IMR-90 (cell line): ENCODE measurements at regions not wholly inside any gene's neighbourhood (a gene's known extent, or its start where the extent isn't known, plus 50 kb on each side); places are given as distances from the start of the nearest gene placed in this dataset.
"Not testable (repeated sequence)": the region's sequence is repeated elsewhere in the genome, so short reads cannot be mapped to it uniquely, and the experiment has no call there.

Source experiments
- BHLHE40 ChIP-seq: fragments of 150-350 bp; IDR thresholded peaks from 2 replicates; pipeline ENCODE4 v1.6.1; 2016; ENCODE audit warnings: mild to moderate bottlenecking, low read depth, low read length
- CEBPB ChIP-seq: IDR thresholded peaks from 2 replicates; pipeline ENCODE4 v1.6.1; 2012; ENCODE audit warnings: low read depth, low read length, improper control_type of control experiment
- CHD1 ChIP-seq: IDR thresholded peaks from 2 replicates; pipeline ENCODE4 v1.6.1; 2012; ENCODE audit warnings: low read depth, low read length, improper control_type of control experiment
- CTCF ChIP-seq: conservative IDR thresholded peaks from 2 replicates; pipeline ENCODE4 v1.5.1; 2012; ENCODE audit warnings: mild to moderate bottlenecking, low read depth, low read length, improper control_type of control experiment
- MAFK ChIP-seq: IDR thresholded peaks from 2 replicates; pipeline ENCODE4 v1.6.1; 2012; ENCODE audit warnings: low read depth, low read length, improper control_type of control experiment
- MAZ ChIP-seq: IDR thresholded peaks from 2 replicates; pipeline ENCODE4 v1.6.1; 2012; ENCODE audit warnings: low read depth, mild to moderate bottlenecking, low read length, improper control_type of control experiment, moderate library complexity, borderline replicate concordance
- POLR2A ChIP-seq: IDR thresholded peaks from 2 replicates; pipeline ENCODE4 v1.6.1; 2012; ENCODE audit warnings: mild to moderate bottlenecking, low read depth, low read length
- RCOR1 ChIP-seq: IDR thresholded peaks from 2 replicates; pipeline ENCODE4 v1.6.1; 2012; ENCODE audit warnings: mild to moderate bottlenecking, low read length, improper control_type of control experiment; ENCODE audit not compliant: insufficient replicate concordance
- RFX5 ChIP-seq: IDR thresholded peaks from 2 replicates; pipeline ENCODE4 v1.8.0; 2012; ENCODE audit warnings: low read depth, mild to moderate bottlenecking, low read length, moderate library complexity
- SMC3 ChIP-seq: fragments of 150-350 bp; IDR thresholded peaks from 2 replicates; pipeline ENCODE4 v1.6.1; 2016; ENCODE audit warnings: low read depth, mild to moderate bottlenecking, antibody characterized with exemption, low read length, moderate library complexity
- TF ChIP-seq, protein P1 (sequence below): fragments of 150-350 bp; IDR thresholded peaks from 2 replicates; pipeline ENCODE4 v1.6.1; 2016; ENCODE audit warnings: low read depth, mild to moderate bottlenecking, low read length, moderate library complexity, borderline replicate concordance

DNA sequence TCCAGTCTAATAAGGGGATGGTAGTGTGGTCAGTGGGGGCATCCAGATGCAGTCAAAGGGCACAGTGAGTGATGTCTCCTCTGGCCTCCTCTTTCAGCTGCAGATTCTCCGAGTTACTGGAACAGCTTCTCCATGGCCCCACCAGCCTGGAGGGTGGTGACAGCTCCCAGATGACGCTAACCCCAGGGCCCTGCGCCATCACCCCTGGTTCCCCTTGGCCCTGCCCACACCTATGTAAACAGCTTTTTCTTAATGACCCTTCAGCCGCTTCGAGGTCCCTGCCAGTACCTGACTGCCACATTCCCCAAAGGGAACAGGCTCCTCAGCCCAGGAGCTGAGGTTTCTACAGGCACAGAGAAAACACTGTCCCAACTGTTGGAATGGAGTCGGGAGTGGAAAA is 235.0 kb downstream of the POTED start:
- not testable (repeated sequence) for TF ChIP-seq CTCF, POLR2A, RFX5, BHLHE40, RCOR1, MAZ, MAFK, SMC3, CHD1, CEBPB
- TF ChIP-seq, protein P1, sequence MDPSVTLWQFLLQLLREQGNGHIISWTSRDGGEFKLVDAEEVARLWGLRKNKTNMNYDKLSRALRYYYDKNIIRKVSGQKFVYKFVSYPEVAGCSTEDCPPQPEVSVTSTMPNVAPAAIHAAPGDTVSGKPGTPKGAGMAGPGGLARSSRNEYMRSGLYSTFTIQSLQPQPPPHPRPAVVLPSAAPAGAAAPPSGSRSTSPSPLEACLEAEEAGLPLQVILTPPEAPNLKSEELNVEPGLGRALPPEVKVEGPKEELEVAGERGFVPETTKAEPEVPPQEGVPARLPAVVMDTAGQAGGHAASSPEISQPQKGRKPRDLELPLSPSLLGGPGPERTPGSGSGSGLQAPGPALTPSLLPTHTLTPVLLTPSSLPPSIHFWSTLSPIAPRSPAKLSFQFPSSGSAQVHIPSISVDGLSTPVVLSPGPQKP, result not testable (repeated sequence)
